Liver (tissue), 8 donors: ENCODE measurements at regions not wholly inside any gene's neighbourhood (a gene's known extent, or its start where the extent isn't known, plus 50 kb on each side); places are given as distances from the start of the nearest gene placed in this dataset.

Source experiments
- DNase-seq: peaks from one replicate; pipeline ENCODE4 v3.0.0-alpha.2; 2017; ENCODE audit warnings: low spot score
- H3K27ac ChIP-seq, 2 donors: one replicate each; pipeline ENCODE4 v1.7.0; 2013; ENCODE audit warnings: inconsistent platforms in 2 of 2, low read length in 2 of 2, control low read depth in 1 of 2, low read depth in 1 of 2, mild to moderate bottlenecking in 1 of 2
- H3K27me3 ChIP-seq, 4 donors: one replicate each; pipeline versions ENCODE4 v1.6.1 to v1.7.0; 2013; ENCODE audit warnings: low read length in 3 of 4, inconsistent platforms in 1 of 4, mild to moderate bottlenecking in 1 of 4, moderate library complexity in 1 of 4; ENCODE audit not compliant: control insufficient read depth in 4 of 4, insufficient read depth in 4 of 4
- H3K36me3 ChIP-seq, 4 donors: one replicate each; pipeline versions ENCODE4 v1.6.1 to v1.7.0; 2013; ENCODE audit warnings: low read length in 3 of 4, mild to moderate bottlenecking in 3 of 4, low read depth in 1 of 4, moderate library complexity in 1 of 4; ENCODE audit not compliant: control insufficient read depth in 4 of 4, insufficient read depth in 3 of 4
- H3K4me1 ChIP-seq, 4 donors: one replicate each; pipeline versions ENCODE4 v1.6.1 to v1.7.0; 2013; ENCODE audit warnings: low read length in 3 of 4, mild to moderate bottlenecking in 3 of 4, moderate library complexity in 1 of 4; ENCODE audit not compliant: control insufficient read depth in 4 of 4, insufficient read depth in 4 of 4
- H3K4me3 ChIP-seq, 3 donors: one replicate each; pipeline versions ENCODE4 v1.6.1 to v1.7.0; 2013; ENCODE audit warnings: low read length in 3 of 3, control low read depth in 1 of 3, low read depth in 1 of 3, mild to moderate bottlenecking in 1 of 3
- H3K9ac ChIP-seq, 2 donors: one replicate each; pipeline ENCODE4 v1.7.0; 2013; ENCODE audit warnings: low read length in 2 of 2, mild to moderate bottlenecking in 2 of 2, moderate library complexity in 2 of 2, control low read depth in 1 of 2, low read depth in 1 of 2
- H3K9me3 ChIP-seq, 4 donors: one replicate each; pipeline versions ENCODE4 v1.6.1 to v1.7.0; 2013; ENCODE audit warnings: low read length in 3 of 4; ENCODE audit not compliant: control insufficient read depth in 4 of 4
- EGR1 ChIP-seq, 2 donors: IDR thresholded peaks; 2 replicates each; pipeline ENCODE4 v1.6.1; 2016 to 2018; ENCODE audit warnings: antibody characterized with exemption in 2 of 2, low read depth in 2 of 2
- FOXA1 ChIP-seq: IDR thresholded peaks from 2 replicates; pipeline ENCODE4 v1.6.1; 2016; ENCODE audit warnings: antibody characterized with exemption
- GABPA ChIP-seq, 2 donors: IDR thresholded peaks in 1 of 2; conservative IDR thresholded peaks in 1 of 2; 2 replicates each; pipeline ENCODE4 v1.6.1; 2016; ENCODE audit warnings: antibody characterized with exemption in 2 of 2, mild to moderate bottlenecking in 1 of 2, moderate library complexity in 1 of 2
- HNF4A ChIP-seq, 2 donors: conservative IDR thresholded peaks; 2 replicates each; pipeline ENCODE4 v1.6.1; 2016; ENCODE audit warnings: antibody characterized with exemption in 2 of 2, mild to moderate bottlenecking in 2 of 2
- JUND ChIP-seq, 2 donors: IDR thresholded peaks; 2 replicates each; pipeline ENCODE4 v1.6.1; 2016; ENCODE audit warnings: antibody characterized with exemption in 2 of 2
- NR2F2 ChIP-seq: IDR thresholded peaks from 2 replicates; pipeline ENCODE4 v1.6.1; 2016; ENCODE audit warnings: antibody characterized with exemption
- RAD21 ChIP-seq, 2 donors: IDR thresholded peaks; 2 replicates each; pipeline ENCODE4 v1.6.1; 2016; ENCODE audit warnings: antibody characterized with exemption in 2 of 2, mild to moderate bottlenecking in 2 of 2
- RXRA ChIP-seq, 2 donors: IDR thresholded peaks; 2 replicates each; pipeline ENCODE4 v1.6.1; 2017 to 2018; ENCODE audit warnings: antibody characterized with exemption in 2 of 2, mild to moderate bottlenecking in 1 of 2
- SP1 ChIP-seq: IDR thresholded peaks from 2 replicates; pipeline ENCODE4 v1.6.1; 2018; ENCODE audit warnings: antibody characterized with exemption, mild to moderate bottlenecking
- TAF1 ChIP-seq: conservative IDR thresholded peaks from 2 replicates; pipeline ENCODE4 v1.6.1; 2016; ENCODE audit warnings: antibody characterized with exemption, mild to moderate bottlenecking
- YY1 ChIP-seq: IDR thresholded peaks from 2 replicates; pipeline ENCODE4 v1.6.1; 2016; ENCODE audit warnings: antibody characterized with exemption, mild to moderate bottlenecking
- ZBTB33 ChIP-seq: IDR thresholded peaks from 2 replicates; pipeline ENCODE4 v1.6.1; 2016; ENCODE audit warnings: antibody characterized with exemption
- WGBS: extraction: QIAGEN DNeasy Blood & Tissue Kit; methylation state at CpG from one replicate; pipeline ENCODE4 v1.1.7; 2013; 5-methylcytosine and 5-hydroxymethylcytosine counted together
- TF ChIP-seq, protein P1 (sequence below): IDR thresholded peaks from 2 replicates; pipeline ENCODE4 v1.6.1; 2016; ENCODE audit warnings: antibody characterized with exemption, mild to moderate bottlenecking
- TF ChIP-seq, protein P2 (sequence below): IDR thresholded peaks from 2 replicates; pipeline ENCODE4 v1.6.1; 2016; ENCODE audit warnings: antibody characterized with exemption
- TF ChIP-seq, protein P3 (sequence below): fragments of 150-350 bp; IDR thresholded peaks from 2 replicates; pipeline ENCODE4 v1.5.1; 2017; ENCODE audit warnings: improper control_type of control experiment, low read depth, low read length; ENCODE audit not compliant: missing input control
- TF ChIP-seq, protein P4 (sequence below): IDR thresholded peaks from 2 replicates; pipeline ENCODE4 v1.6.1; 2016; ENCODE audit warnings: antibody characterized with exemption
- donor health status: healthy.
- donor health status: healthy.
- donor health status: healthy.
- donor health status: healthy.
- donor health status: healthy.

DNA sequence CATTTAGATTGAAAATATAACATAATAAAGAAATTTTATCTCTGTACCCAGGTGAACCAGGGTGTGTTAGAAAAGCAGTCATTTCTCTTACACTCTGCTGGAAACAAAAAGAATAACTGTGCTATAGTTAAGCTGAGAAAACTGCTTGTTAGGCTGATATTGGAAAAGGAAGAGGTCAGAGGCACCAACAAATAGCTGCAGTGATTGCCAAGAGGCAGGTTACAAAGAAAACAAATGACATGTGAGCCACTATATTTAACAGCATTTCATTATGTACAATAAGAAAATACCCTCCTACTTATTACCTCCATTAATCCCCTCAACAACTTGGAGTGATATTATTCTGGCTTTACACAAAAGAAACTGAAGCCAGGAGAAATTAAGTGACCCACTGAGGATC lies 607.9 kb upstream of the TLE4 start (continued):
- TF ChIP-seq, protein P1, sequence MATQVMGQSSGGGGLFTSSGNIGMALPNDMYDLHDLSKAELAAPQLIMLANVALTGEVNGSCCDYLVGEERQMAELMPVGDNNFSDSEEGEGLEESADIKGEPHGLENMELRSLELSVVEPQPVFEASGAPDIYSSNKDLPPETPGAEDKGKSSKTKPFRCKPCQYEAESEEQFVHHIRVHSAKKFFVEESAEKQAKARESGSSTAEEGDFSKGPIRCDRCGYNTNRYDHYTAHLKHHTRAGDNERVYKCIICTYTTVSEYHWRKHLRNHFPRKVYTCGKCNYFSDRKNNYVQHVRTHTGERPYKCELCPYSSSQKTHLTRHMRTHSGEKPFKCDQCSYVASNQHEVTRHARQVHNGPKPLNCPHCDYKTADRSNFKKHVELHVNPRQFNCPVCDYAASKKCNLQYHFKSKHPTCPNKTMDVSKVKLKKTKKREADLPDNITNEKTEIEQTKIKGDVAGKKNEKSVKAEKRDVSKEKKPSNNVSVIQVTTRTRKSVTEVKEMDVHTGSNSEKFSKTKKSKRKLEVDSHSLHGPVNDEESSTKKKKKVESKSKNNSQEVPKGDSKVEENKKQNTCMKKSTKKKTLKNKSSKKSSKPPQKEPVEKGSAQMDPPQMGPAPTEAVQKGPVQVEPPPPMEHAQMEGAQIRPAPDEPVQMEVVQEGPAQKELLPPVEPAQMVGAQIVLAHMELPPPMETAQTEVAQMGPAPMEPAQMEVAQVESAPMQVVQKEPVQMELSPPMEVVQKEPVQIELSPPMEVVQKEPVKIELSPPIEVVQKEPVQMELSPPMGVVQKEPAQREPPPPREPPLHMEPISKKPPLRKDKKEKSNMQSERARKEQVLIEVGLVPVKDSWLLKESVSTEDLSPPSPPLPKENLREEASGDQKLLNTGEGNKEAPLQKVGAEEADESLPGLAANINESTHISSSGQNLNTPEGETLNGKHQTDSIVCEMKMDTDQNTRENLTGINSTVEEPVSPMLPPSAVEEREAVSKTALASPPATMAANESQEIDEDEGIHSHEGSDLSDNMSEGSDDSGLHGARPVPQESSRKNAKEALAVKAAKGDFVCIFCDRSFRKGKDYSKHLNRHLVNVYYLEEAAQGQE: no peak
- TF ChIP-seq JUND (IDR thresholded peaks at IDR 0.05) (no peak), EGR1 (IDR thresholded peaks at IDR 0.05; ENCODE audit: low read depth in 2 of 2) (no peak)
- TF ChIP-seq, protein P2, sequence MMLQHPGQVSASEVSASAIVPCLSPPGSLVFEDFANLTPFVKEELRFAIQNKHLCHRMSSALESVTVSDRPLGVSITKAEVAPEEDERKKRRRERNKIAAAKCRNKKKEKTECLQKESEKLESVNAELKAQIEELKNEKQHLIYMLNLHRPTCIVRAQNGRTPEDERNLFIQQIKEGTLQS: no peak

DNA sequence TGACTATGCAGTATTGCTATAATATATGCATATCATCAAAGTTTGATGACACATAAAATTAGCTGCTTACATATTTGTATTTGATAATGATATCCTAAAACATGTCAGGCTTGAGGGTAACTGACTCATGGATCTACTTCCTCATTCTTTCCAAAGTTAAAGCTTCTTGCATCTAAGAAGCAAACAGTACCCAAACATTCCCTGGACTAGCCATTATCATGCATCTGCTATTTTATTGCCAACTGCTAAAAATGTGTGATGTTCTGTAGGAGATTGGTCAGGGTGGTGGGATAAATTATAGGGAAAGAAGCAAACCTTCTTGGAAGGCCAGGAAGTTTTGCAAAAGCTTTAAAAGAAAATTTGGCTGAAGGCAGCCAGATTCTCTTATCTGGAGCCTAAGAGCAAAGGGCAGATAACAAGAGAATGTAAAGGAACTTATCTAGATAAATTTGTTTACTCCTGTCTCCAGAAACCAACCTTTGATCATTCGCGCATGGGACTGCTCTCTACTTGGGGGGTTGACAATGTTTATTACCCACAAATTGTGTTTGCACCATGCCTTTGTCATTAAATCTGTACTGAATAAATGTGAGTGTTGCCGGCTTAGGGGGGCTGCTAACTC lies 604.1 kb upstream of the TLE4 start:
- Histone ChIP-seq H3K9ac (no peak overlapping the region), H3K4me1 (no peaks in the 10 kb centered on the region), H3K4me3 (no peak overlapping the region), H3K36me3 (no peaks in the 10 kb centered on the region), H3K27ac (no peak overlapping the region), H3K27me3 (no peaks in the 10 kb centered on the region), H3K9me3 (no peaks in the 10 kb centered on the region)
- no peak for TF ChIP-seq RAD21 (IDR thresholded peaks at IDR 0.05)
- peak in 1 of 2 donors; percentile 29 for TF ChIP-seq HNF4A (conservative IDR thresholded peaks at IDR 0.05)
- no peak for DNase-seq
- WGBS: 37% methylated on average over 3 of the region's 3 CpGs

GRCh38 chr9:78970375-78970774 lies 601.4 kb upstream of the TLE4 start:
- H3K4me3 ChIP-seq: no peak overlapping the region
- no peak overlapping the region for H3K9ac ChIP-seq
- H3K9me3 ChIP-seq: no peaks in the 10 kb centered on the region
- DNase-seq: no peak
- TF ChIP-seq, protein P3, sequence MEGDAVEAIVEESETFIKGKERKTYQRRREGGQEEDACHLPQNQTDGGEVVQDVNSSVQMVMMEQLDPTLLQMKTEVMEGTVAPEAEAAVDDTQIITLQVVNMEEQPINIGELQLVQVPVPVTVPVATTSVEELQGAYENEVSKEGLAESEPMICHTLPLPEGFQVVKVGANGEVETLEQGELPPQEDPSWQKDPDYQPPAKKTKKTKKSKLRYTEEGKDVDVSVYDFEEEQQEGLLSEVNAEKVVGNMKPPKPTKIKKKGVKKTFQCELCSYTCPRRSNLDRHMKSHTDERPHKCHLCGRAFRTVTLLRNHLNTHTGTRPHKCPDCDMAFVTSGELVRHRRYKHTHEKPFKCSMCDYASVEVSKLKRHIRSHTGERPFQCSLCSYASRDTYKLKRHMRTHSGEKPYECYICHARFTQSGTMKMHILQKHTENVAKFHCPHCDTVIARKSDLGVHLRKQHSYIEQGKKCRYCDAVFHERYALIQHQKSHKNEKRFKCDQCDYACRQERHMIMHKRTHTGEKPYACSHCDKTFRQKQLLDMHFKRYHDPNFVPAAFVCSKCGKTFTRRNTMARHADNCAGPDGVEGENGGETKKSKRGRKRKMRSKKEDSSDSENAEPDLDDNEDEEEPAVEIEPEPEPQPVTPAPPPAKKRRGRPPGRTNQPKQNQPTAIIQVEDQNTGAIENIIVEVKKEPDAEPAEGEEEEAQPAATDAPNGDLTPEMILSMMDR: no peak
- TF ChIP-seq GABPA (IDR thresholded peaks at IDR 0.05 in 1 of 2, conservative IDR thresholded peaks at IDR 0.05 in 1 of 2) (no peak), NR2F2 (no peak), FOXA1 (no peak), YY1 (no peak), JUND (IDR thresholded peaks at IDR 0.05) (no peak), EGR1 (IDR thresholded peaks at IDR 0.05; ENCODE audit: low read depth in 2 of 2) (no peak), TAF1 (no peak), ZBTB33 (no peak), SP1 (no peak), RXRA (IDR thresholded peaks at IDR 0.05) (no peak), HNF4A (conservative IDR thresholded peaks at IDR 0.05) (no peak), RAD21 (IDR thresholded peaks at IDR 0.05) (no peak)
- TF ChIP-seq, protein P1: no peak
- TF ChIP-seq, protein P2: no peak
- TF ChIP-seq, protein P4, sequence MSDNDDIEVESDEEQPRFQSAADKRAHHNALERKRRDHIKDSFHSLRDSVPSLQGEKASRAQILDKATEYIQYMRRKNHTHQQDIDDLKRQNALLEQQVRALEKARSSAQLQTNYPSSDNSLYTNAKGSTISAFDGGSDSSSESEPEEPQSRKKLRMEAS: no peak
- H3K36me3 ChIP-seq: no peaks in the 10 kb centered on the region
- no peaks in the 10 kb centered on the region for H3K4me1 ChIP-seq
- no peak overlapping the region for H3K27ac ChIP-seq
- no peaks in the 10 kb centered on the region for H3K27me3 ChIP-seq
- WGBS: 86% methylated on average over 2 of the region's 2 CpGs
